Activated T-cell treated with anti-CD3 and anti-CD28 coated beads for 4 hours (primary cell): ENCODE measurements at regions not wholly inside any gene's neighbourhood (a gene's known extent, or its start where the extent isn't known, plus 50 kb on each side); places are given as distances from the start of the nearest gene placed in this dataset.

ENCODE experiments used
- DNase-seq: peaks from one replicate; pipeline ENCODE4 v3.0.0-alpha.2; 2020

- DNase-seq, result no peak
Observed at GRCh38 chr22:47775686-47776085, 1013.2 kb downstream of the TBC1D22A start.

DNA sequence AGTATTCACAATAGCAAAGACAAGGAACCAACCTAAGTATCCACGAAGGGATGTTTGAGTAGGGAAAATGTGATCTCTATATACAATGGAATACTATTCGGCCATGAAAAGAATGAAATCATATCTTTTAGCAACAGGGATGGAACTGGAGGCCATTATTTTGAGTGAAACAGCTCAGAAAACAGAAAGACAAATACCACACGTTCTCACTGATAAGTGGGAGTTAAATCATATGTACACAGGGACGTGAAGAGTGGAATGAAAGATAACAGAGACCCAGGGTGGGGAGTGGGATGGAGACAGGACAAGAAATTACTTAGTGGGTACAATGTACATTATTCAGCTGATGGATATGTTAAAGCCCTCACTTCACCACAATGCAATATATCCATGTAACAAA is 1012.7 kb downstream of the TBC1D22A start:
- DNase-seq, result no peak

DNA sequence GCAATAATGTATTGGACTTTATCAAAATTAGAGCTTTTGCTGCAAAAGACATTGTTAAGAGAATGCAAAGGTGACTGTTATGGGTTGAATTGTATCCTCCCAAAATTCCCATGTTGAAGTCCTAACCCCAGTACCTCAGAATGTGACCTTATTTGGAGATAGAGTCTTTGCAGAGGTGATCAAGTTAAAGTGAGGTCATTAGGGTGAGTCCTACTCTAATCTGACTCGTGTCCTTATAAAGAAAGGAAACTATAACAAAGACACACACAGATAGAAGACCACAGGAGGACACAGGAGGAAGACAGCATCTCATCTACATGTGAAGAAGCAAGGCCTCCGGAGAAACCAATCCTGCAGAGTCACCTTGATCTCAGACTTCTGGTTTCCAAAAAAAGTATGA is 1011.2 kb downstream of the TBC1D22A start:
- no peak for DNase-seq

DNA sequence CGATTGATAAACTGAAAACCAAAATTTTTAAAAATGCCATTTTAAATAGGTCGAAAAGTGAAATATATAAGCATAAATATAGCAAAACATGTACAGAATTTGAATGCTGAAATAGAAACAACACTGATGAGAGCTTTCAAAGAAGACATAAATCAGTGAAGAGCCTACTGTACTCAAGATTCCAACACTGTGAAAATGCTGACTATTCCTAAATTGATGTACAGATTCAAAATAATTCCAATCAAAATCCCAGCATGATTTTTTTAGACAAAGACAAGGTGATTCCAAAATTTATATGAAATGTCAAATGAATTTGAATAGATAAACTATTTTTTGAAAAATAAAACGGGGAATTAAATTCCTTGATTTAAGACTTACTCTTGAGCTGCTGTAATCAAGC is 1010.4 kb downstream of the TBC1D22A start:
- DNase-seq, result no peak

DNA sequence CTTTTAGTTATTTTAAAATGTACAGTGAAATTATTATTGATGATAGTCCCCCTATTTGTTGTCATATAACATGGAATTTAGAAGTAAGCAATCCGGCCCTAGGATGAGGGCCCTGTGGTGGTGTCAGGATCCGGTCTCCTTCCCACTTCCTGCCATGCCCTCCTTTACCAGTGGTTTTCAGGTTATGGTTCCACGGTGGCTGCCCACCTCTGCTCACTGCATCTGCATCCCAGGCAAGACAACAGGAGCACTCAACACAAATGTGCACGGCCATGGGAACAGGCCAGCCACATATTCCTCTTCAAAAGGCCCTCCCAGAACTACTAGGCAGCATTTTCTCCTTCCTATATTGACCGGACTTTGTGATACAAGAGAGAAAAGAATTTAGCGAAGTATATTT is 1007.2 kb downstream of the TBC1D22A start:
- no peak for DNase-seq

GRCh38 chr22:47768027-47768426 is 1005.6 kb downstream of the TBC1D22A start:
- DNase-seq, result no peak

DNA sequence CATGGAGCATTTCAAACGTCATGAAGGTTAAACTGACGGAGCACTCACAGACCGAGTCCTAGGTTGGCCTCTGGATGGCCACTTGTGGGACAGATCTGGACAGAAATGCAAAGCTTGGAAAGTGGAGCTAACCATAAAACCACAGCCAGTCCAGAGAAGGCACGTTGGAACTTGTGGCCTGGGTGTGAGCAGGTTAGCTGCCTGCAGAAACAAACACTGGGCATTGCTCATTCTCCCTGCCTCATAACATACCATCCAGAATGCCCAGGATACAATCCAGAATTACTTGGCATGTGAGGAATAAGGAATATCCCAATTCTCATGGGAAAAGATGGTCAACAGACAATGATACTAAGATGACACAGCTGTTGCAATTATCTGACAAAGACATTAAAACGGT is 1005.0 kb downstream of the TBC1D22A start:
- DNase-seq, result no peak

DNA sequence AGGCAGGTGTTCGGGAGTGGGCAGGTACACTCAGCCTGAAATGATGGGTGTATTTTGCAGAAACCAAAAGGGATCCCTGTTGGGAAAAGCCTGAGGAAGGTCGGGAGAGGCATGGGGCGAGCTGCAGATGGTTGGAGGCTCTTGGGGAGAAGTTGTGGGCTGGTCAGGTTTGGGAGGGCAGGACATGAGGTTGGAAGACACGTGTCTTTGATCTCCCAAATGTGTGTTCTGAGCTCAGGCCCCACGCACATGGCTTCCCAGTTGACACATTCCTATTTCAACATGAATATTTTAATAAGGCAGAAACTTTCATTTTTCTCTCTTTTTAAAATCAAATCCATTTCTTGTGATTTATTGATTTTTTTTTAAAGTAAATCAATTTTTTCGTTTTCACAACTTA is 1003.3 kb downstream of the TBC1D22A start:
- no peak for DNase-seq

DNA sequence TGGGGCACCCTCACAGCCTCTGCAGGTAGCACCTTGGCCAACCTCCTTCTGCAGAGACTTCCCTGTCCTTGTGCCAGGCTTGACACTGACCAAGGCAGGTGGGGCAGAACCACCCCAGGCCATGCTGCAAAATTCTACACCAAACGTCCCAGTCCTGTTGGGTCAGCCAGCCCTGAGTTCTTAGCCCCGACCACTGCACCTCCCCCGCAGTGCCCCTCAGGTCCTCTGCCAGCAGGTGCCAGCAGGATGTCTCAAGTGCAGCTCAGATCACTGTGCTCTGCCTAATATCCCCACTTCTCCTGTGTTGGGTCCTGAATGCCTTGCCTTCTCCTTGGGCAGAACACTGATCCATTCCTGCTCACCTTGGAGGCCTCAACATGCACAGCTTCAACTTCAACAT is 999.7 kb downstream of the TBC1D22A start:
- DNase-seq, result no peak

DNA sequence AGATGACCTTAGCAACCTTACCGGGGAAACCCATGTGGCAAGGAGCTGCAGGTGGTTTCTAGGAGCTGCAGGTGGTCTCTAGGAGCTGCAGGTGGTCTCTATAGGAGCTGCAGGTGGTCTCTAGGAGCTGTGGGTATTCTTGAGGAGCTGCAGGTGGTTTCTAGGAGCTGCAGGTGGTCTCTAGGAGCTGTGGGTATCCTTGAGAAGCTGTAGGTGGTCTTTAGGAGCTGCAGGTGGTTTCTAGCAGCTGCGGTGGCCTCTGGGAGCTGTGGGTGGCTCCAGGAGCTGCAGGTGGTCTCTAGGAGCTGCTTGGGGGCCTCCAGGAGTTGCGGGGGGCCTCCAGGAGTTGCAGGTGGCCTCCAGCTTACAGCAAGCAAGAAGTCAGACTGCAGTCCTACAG is 997.5 kb downstream of the TBC1D22A start:
- no peak for DNase-seq

GRCh38 chr22:47757741-47758140 is 995.3 kb downstream of the TBC1D22A start:
- no peak for DNase-seq

DNA sequence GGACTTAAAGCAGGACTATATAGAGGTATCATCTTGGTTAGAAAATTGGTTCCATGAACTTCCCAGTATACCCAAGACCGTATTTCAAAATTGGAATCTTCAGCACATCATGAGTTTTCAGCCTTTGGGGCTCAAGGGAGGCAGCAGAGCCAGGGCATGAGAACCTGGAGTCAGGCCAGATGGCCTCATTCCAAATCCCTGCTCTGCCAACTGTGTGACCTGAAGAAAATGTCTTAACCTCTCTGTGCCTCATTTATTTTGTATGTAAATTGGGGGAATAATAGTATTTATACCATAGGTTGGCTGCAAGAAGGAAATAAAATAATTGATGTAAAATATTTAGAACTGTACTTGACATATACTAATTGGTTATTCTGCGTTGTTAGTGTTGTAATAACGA is 987.6 kb downstream of the TBC1D22A start:
- no peak for DNase-seq

- DNase-seq, result no peak
Observed at GRCh38 chr22:47748957-47749356, 986.5 kb downstream of the TBC1D22A start.

DNA sequence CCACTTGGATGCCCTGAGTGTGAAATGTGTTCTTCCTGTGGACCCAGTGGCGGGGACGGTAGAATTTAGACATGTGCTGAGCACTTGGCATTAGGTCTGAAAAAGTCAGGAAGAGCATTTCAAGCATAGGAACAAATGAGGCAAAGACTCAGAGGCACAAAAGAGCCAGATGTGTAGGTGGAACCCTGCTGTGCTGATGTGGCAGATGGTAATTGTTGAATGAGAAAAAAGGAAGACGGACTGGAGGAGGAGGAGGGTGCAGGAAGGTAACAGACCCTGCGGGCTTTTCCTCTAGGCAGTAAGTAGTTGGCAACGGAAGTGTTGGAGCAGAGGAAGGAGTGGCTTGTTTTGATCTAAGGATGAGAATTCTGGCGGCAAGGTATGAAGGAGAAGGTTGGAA is 985.8 kb downstream of the TBC1D22A start:
- no peak for DNase-seq

GRCh38 chr22:47740109-47740805 is 977.8 kb downstream of the TBC1D22A start:
- no peak for DNase-seq

DNA sequence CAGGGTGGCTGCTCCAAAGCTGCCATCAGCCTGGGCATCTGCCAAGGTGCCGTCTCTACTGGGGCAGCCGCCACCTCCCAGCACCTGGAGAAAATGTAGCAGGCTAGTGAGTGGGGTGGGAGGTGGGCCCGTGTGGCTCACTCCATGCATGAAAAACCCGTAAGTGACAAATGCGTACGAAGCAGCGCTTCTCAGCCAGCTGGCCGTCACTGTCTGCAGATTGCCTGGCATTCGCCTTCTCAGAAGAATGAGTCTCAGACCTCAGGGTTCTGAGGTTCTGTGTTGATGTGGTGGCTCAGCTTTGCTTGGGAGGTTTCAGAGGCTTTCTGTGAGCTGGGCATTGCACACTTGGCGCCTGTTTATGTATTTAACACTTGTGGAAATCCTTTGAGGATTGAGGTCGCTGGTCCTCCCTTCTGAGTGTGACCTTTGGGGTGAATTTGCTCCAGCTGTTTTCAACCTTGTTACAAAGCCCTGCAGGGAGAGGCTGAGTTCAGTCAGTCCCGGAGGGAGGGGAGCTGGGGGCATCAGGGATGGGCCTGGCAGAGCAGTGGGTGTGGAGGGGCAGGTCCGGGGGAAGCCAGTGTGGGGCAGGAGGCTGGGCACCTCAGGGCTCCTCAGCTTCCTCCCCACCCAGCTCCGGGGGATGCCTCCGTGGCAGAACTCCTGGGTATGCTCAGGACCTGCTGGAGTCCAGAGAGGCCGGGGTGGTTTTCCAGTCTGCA is 977.0 kb downstream of the TBC1D22A start:
- DNase-seq, result no peak

GRCh38 chr22:47738472-47739013 is 976.1 kb downstream of the TBC1D22A start:
- no peak for DNase-seq

- no peak for DNase-seq
Observed at GRCh38 chr22:47736186-47737034, 974.0 kb downstream of the TBC1D22A start.

- DNase-seq, result no peak
Observed at GRCh38 chr22:47734511-47734910, 972.1 kb downstream of the TBC1D22A start.

GRCh38 chr22:47727641-47728040 is 965.2 kb downstream of the TBC1D22A start:
- DNase-seq, result no peak

DNA sequence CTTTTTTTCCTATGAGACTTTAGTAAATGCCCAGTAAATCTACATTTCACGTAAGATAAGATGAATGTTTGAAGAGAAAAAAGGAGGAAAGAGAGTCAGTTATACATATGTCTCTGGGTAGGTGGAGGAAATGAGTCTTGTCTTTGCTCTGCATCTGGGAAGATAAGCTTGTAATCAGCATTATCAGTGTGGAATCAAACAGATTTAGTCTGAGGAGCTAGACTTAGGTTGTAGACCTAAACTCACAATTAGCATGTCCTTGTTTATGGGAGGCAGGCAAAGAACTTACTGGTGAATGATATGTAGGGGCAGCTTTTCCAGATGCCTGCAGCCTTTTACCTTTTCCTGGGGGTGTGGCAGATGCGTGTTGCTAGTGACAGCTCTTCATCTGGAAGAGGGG is 962.3 kb downstream of the TBC1D22A start:
- no peak for DNase-seq

- no peak for DNase-seq
Observed at GRCh38 chr22:47724030-47724429, 961.6 kb downstream of the TBC1D22A start.

- no peak for DNase-seq
Observed at GRCh38 chr22:47718337-47718736, 955.9 kb downstream of the TBC1D22A start.
